BLaER1 (cell line): ENCODE measurements at regions not wholly inside any gene's neighbourhood (a gene's known extent, or its start where the extent isn't known, plus 50 kb on each side); places are given as distances from the start of the nearest gene placed in this dataset.
"Not testable (repeated sequence)": the region's sequence is repeated elsewhere in the genome, so short reads cannot be mapped to it uniquely, and the experiment has no call there.

Source experiments
- H3K27ac ChIP-seq: shearing (Covaris generic); formaldehyde crosslinking; 2 replicates; pipeline ENCODE4 v1.8.1; 2022
- H3K27me3 ChIP-seq: shearing (Covaris generic); formaldehyde crosslinking; 2 replicates; pipeline ENCODE4 v1.8.1; 2022
- H3K36me3 ChIP-seq: shearing (Covaris generic); formaldehyde crosslinking; 2 replicates; pipeline ENCODE4 v1.8.1; 2022
- H3K4me1 ChIP-seq: shearing (Covaris generic); formaldehyde crosslinking; 2 replicates; pipeline ENCODE4 v1.8.1; 2022
- H3K4me2 ChIP-seq: shearing (Covaris generic); formaldehyde crosslinking; 2 replicates; pipeline ENCODE4 v1.8.1; 2022
- H3K4me3 ChIP-seq: shearing (Covaris generic); formaldehyde crosslinking; 2 replicates; pipeline ENCODE4 v1.8.1; 2022
- H3K9ac ChIP-seq: shearing (Covaris generic); formaldehyde crosslinking; 2 replicates; pipeline ENCODE4 v1.8.1; 2022
- H3K9me3 ChIP-seq: shearing (Covaris generic); formaldehyde crosslinking; 2 replicates; pipeline ENCODE4 v1.8.1; 2022
- H4K20me1 ChIP-seq: shearing (Covaris generic); formaldehyde crosslinking; 2 replicates; pipeline ENCODE4 v1.8.1; 2022

DNA sequence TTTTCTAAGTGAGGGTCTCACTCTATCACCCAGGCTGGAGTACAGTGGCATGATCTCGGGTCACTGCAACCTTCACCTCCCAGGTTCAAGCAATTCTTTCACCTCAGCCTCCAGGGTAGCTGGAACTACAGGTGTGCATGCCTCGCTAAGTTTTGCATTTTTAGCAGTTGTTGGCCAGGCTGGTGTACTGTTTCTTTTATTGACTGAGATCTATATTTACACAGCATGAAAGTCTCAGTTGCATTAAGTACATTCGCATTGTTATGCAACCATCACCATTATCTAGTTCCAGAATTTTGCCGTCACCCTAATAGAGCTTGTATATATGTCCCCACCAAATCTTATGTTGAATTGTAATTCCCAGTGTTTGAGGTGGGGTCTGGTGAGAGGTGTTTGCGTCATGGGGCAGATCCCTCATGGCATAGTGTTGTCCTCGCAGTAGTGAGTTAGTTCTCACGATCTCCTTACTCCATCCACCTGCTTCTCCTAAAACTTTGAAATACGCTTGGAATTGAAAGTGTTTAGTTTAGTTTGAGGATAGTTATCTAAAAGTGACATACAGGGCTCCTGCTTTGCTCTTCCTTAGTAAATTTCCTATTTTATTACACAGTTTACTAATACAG lies 101.3 kb downstream of the SYT15B start:
- not testable (repeated sequence) for H3K27me3 ChIP-seq, H4K20me1 ChIP-seq, H3K27ac ChIP-seq, H3K4me2 ChIP-seq, H3K9me3 ChIP-seq, H3K4me3 ChIP-seq, H3K4me1 ChIP-seq, H3K9ac ChIP-seq, H3K36me3 ChIP-seq

DNA sequence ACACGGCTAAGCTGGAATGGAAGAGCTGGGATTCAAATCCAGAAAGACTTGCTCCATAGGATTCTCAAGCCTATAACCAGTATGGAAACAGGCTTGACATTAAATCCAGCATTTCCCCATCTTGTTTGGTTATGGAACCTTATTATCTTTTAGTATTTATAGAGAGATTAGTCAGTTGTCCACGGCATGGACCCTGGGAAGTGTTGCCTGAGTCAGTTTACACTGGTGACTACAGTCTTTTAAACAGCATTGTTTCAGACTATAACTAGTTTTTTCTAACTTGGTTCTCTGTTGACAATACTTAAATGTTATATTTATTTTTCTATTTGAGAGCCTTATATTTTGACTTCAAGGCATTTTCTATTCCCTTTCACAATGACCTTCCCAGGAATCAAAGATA lies 106.7 kb downstream of the SYT15B start:
- H3K9ac ChIP-seq, H3K36me3 ChIP-seq, H3K27me3 ChIP-seq, H3K27ac ChIP-seq, H3K4me1 ChIP-seq, H3K4me2 ChIP-seq, H3K4me3 ChIP-seq, H3K9me3 ChIP-seq, H4K20me1 ChIP-seq: not testable (repeated sequence)

DNA sequence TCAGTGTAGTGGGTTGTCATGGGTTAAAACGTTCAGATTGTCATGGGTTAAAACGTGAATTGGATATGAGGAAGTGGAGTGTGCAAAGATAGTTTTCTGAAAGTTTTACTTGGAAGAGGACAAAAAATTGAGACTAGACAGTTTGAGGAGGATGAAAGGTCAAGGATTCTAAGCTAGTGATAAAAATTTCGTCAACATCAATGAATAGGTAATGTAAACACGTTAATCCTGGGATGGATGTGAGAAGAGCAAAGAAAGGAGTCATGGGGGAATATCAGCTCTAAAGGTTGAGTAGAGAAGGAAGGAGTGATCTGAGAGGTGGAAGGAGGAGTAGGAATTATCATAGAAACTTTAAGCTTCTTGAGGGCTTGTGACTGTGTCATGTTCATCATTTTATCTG lies 109.2 kb downstream of the SYT15B start:
- not testable (repeated sequence) for H3K27ac ChIP-seq, H3K4me1 ChIP-seq, H3K9ac ChIP-seq

DNA sequence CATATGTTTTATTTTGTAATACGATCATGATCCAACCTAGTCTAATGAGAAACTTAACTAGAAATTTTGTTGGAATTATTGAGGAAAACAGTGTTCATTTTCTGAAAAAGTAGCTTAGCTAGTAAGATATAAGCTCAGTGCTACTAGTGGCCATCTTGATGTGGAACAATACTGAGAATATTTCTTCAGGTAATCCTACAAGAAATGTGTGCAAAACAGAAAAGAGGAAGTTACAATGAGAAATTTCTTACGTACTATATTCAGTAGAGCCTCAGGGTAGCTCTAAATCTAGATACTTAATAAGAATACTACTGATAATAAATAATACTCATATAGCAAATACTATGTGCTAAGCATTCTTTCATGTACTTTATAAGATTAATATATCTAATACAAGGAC lies 114.8 kb downstream of the SYT15B start:
- H3K36me3 ChIP-seq, H3K4me2 ChIP-seq, H4K20me1 ChIP-seq, H3K9ac ChIP-seq, H3K9me3 ChIP-seq, H3K4me3 ChIP-seq, H3K27me3 ChIP-seq, H3K27ac ChIP-seq, H3K4me1 ChIP-seq: not testable (repeated sequence)

More for the DNA sequence above, 109.2 kb downstream of the SYT15B start:
- not testable (repeated sequence) for H3K9me3 ChIP-seq, H3K4me2 ChIP-seq, H3K36me3 ChIP-seq, H3K27me3 ChIP-seq, H3K4me3 ChIP-seq, H4K20me1 ChIP-seq

DNA sequence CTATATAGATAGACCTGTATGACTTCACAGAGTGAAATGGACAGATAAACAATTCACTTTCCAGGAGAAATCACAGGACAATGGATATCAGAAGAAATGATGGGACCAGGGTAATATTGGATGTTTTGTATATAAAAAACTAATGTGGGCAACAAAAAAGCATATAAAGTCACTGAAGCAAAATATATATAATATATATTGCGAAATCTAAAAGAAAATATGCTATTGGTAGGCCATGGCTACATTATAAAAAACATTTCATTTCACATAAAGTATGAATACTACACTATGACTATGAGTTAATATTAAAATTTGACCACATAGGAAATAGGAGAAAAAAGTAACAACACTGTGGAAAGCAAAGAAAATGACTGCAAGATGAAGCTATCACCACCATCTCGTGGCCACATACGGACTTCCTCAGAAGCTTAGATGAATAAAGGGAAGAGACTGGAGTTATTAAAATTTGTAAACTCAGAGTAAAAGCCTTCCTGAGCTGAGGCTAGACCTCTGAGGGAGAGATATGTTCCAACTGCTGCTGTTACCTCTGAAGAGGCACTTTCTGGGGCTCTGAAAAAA lies 115.8 kb downstream of the SYT15B start:
- H3K9ac ChIP-seq, H4K20me1 ChIP-seq, H3K36me3 ChIP-seq, H3K27ac ChIP-seq, H3K4me2 ChIP-seq, H3K27me3 ChIP-seq, H3K4me3 ChIP-seq, H3K9me3 ChIP-seq, H3K4me1 ChIP-seq: not testable (repeated sequence)

DNA sequence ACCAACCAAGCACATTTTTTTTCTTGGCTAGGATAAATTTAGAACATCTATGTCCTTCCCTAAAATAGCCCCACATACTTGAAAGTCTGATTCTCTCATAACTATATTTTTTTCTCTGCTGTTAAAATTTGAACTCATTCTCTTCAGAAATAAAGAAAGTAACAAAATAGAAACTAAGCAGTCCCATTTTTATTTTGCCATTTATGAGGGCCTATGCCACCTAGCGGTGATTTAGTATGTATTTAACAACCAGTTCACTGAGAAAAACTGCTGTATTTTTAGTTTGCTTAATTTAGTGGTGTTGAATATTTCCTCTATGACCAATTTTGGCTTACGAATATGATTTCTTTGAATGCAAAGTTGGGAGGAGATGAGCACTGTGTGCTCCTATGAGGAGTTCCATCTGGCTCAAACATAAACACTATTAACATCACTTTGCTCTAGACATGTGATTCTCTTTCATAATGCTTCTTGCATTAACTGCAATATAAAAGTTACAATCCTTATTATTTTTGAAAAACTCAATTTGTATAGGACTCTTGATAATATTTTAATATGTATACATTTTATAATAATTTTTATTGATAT lies 116.6 kb downstream of the SYT15B start:
- H3K27me3 ChIP-seq, H3K9ac ChIP-seq, H3K4me1 ChIP-seq, H3K9me3 ChIP-seq, H3K4me3 ChIP-seq, H3K27ac ChIP-seq, H3K36me3 ChIP-seq, H4K20me1 ChIP-seq, H3K4me2 ChIP-seq: not testable (repeated sequence)

DNA sequence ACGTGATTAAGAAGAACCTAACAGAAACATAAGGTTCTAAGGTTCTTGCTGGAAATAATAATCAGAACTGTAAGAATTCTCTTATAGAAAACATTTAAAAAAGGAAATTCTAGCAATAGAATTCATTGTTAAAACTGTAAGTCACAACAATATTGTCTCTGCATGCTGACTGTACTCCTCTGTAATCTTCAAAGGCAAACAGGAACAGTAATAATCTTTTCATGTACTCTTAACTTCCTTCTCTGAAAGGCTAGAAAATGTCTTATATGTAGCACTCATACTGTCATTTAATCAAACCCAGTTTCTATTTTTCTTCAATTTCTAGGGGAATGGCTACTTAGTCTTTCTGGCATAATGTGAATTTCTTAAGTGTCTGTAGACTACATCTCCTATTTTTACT lies 103.5 kb upstream of the AGAP9 start:
- H3K9me3 ChIP-seq, H3K4me3 ChIP-seq, H4K20me1 ChIP-seq, H3K27ac ChIP-seq, H3K27me3 ChIP-seq, H3K9ac ChIP-seq, H3K36me3 ChIP-seq, H3K4me2 ChIP-seq, H3K4me1 ChIP-seq: not testable (repeated sequence)

DNA sequence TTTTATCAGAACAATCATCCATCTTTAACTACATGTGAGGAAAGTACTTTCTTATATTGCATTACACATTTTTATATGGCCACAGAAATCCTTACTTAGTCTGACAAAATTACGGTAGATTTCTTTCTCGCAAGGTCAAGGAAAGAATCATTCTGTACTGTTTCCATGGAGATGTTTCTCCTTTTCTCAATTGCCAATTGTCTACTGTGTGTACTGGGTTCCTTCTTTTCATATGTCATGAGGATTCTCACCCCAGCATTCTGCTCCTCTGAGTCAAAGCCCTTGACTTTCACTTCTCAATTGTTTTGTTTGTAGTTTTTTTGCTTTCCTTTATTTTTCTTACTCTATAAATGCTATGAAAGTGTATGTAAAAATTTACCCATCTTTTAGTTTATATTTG lies 99.3 kb upstream of the AGAP9 start:
- H3K27me3 ChIP-seq, H3K4me3 ChIP-seq: not testable (repeated sequence)

DNA sequence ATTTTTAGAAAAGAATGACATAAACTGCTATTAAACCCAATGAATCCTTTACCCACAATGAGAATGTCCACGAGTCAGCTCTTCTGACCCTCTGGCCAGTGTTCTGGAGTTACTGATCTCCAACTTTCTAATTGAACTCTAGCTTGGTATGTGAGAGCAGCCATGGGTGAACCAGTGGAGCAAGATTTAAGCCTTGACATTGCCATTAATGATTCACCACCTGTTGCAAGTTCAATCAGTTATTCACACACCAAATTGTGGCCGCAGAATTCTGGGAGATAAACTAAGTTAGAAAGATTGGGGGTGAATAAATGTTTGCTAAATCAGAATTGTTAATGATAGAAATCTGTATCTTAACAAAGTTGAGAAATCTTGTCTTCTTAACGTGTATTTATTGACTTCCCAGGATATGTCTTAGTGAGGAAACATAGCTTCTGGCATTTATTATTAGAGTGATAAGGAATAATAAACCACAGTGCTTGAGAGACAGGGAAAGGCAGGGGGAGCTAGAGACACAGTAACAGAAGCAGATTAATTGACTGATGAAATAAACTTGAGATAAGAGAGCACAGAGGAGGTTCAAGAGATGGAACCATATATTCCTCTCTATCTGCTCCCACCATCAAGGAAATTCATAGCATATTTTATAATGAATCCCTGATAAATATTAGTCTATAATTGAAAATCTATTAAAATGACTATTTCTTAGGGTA lies 96.0 kb upstream of the AGAP9 start:
- not testable (repeated sequence) for H3K4me1 ChIP-seq, H3K9me3 ChIP-seq, H3K4me2 ChIP-seq, H4K20me1 ChIP-seq, H3K4me3 ChIP-seq, H3K27ac ChIP-seq, H3K36me3 ChIP-seq, H3K27me3 ChIP-seq, H3K9ac ChIP-seq

More for the DNA sequence above, 99.3 kb upstream of the AGAP9 start:
- not testable (repeated sequence) for H3K4me1 ChIP-seq, H3K27ac ChIP-seq, H3K4me2 ChIP-seq, H3K9me3 ChIP-seq, H3K36me3 ChIP-seq, H4K20me1 ChIP-seq, H3K9ac ChIP-seq

DNA sequence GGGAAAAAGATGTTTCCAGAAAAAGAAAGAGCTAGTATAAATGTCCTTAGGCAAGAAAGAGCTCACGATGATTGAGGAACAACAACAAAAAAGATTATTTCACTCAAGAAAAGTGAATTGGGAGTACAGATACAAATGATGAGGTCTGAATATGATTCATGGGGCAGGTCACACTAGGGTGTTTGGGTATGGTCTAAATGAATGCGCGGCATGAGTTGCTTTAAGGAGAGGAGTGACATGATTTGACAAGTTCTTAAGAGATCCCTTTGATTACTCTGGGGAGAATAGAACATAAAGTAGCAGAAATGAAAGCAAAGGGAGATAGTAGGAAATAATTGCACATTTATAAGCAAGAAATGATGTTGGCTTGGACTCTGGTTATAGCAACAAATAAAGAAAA lies 85.9 kb upstream of the AGAP9 start:
- H3K36me3 ChIP-seq, H3K9me3 ChIP-seq, H3K27ac ChIP-seq, H4K20me1 ChIP-seq, H3K4me3 ChIP-seq, H3K9ac ChIP-seq, H3K4me1 ChIP-seq, H3K4me2 ChIP-seq, H3K27me3 ChIP-seq: not testable (repeated sequence)

DNA sequence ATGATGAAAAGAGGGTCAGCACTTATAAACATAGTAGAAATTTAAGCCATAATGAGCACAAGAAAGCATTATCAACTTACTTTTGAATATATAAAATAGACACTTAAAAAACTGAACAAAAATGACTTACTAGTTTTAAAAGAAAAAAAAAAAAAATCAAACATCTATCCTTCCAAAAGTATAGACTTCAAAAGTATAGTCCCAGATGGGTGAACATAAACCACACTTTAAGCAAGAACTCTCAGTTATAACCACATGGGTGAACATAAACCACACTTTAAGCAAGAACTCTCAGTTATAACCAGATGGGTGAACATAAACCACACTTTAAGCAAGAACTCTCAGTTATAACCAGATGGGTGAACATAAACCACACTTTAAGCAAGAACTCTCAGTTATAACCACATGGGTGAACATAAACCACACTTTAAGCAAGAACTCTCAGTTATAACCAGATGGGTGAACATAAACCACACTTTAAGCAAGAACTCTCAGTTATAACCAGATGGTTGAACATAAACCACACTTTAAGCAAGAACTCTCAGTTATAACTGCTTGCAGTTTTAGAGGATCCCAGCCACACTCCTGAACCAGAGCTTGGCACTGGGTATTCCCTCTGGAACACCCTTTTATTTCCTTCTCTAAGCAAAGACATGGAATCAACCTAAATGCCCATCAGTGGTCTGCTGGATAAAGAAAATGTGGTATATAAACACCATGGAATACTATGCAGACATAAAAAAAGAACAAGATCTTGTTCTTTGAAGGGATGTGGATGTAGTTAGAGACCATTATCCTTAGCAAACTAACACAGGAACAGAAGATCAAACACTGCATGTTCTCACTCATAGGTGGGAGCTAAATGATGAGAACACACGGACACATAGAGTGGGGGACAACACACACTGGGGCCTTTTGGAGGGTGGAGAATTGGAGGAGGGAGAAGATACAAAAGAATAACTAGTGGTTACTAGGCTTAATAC lies 82.6 kb upstream of the AGAP9 start:
- H3K4me1 ChIP-seq, H3K27ac ChIP-seq, H3K9me3 ChIP-seq, H3K9ac ChIP-seq, H3K27me3 ChIP-seq, H3K36me3 ChIP-seq, H3K4me3 ChIP-seq, H3K4me2 ChIP-seq, H4K20me1 ChIP-seq: not testable (repeated sequence)

DNA sequence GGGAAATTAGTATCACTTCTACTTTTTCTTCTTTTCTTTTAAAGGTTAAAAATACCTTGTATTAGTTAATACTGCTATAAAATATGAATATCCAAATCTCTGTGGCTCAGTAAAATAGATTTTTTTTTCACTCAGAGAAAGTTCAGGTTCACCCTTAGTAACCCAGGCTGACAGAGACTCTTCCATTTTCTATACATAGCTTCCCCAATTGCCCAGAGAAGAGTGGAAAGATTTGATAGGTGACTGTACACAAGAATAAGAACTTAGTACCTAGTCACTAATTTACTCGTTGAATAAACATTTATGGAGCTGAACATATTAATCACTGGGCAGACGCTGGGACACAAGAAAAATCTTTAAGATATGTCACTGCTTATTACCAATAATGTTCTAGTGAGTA lies 77.2 kb upstream of the AGAP9 start:
- not testable (repeated sequence) for H3K36me3 ChIP-seq, H3K4me1 ChIP-seq, H3K9ac ChIP-seq, H3K4me3 ChIP-seq, H3K9me3 ChIP-seq, H3K27ac ChIP-seq, H3K27me3 ChIP-seq, H4K20me1 ChIP-seq, H3K4me2 ChIP-seq

DNA sequence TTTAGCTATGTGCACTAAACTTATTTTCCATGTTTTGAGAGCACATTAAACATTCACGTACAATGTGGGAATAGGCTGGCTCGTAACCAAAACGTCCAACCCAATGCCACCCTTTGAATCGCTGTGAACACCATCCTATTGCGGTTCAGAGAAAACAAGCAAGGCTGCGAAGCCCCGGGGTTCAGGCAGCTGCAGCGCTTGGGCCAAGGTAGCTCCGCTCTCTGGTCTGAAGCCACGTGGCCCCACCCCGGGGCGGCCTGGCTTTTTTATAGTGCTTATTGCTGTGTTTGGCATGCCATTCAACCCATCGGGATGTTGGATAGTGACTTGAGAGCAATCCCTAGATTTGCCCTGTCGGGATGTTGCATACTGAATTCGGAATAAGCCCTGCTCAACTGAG lies 76.7 kb upstream of the AGAP9 start:
- H3K9ac ChIP-seq, H3K27ac ChIP-seq, H4K20me1 ChIP-seq, H3K9me3 ChIP-seq, H3K27me3 ChIP-seq, H3K4me1 ChIP-seq, H3K36me3 ChIP-seq, H3K4me3 ChIP-seq, H3K4me2 ChIP-seq: not testable (repeated sequence)

DNA sequence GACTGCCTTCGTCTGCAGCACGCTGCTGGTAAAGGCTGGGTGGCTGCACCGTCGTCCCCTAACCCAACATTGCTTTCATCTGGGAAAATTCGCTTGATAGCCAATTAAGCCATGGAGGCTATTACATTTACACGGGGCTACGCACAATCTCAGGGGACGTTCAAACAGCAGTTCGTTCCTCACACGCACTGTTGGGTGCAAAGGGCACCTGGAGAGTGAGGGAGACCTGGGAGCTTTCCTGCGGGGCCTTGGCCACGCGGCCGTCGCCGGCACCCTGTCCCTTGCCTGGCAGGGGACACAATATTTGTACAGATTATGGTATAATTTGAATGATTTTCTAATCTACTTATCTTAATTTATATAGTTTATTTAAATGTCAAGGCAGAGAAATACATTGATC lies 76.2 kb upstream of the AGAP9 start:
- H3K4me1 ChIP-seq, H3K4me2 ChIP-seq, H3K27me3 ChIP-seq, H3K9ac ChIP-seq, H3K4me3 ChIP-seq, H4K20me1 ChIP-seq, H3K27ac ChIP-seq, H3K36me3 ChIP-seq, H3K9me3 ChIP-seq: not testable (repeated sequence)
